ENCODE measurements at regions not wholly inside any gene's neighbourhood (a gene's known extent, or its start where the extent isn't known, plus 50 kb on each side); places are given as distances from the start of the nearest gene placed in this dataset.

DNA sequence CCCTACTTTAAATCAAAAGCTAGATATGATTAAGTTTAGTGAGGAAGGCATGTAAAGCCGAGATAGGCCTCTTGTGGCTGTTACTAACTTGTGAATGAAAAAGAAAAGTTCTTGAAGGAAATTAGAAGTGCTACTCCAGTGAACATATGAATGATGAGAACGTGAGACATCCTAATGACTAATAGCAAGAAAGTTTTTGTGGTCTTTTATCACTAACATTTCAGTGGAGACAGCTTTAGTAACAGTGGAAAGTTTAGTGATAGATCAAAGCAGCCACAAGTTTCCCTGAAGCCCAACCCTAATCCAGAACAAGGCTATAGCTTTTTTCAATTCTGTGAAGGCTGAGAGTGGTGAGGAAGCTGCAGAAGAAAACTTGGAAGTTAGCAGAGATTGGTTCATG lies 73.6 kb upstream of the LRRC8B start:
- TF ChIP-seq RAD21 (IDR thresholded peaks at IDR 0.05) (no peak), ATF3 (IDR thresholded peaks at IDR 0.05) (no peak), RXRA (IDR thresholded peaks at IDR 0.05) (no peak), YY1 (IDR thresholded peaks at IDR 0.05) (no peak), TAF1 (conservative IDR thresholded peaks at IDR 0.05) (no peak)
- TF ChIP-seq, protein P1, sequence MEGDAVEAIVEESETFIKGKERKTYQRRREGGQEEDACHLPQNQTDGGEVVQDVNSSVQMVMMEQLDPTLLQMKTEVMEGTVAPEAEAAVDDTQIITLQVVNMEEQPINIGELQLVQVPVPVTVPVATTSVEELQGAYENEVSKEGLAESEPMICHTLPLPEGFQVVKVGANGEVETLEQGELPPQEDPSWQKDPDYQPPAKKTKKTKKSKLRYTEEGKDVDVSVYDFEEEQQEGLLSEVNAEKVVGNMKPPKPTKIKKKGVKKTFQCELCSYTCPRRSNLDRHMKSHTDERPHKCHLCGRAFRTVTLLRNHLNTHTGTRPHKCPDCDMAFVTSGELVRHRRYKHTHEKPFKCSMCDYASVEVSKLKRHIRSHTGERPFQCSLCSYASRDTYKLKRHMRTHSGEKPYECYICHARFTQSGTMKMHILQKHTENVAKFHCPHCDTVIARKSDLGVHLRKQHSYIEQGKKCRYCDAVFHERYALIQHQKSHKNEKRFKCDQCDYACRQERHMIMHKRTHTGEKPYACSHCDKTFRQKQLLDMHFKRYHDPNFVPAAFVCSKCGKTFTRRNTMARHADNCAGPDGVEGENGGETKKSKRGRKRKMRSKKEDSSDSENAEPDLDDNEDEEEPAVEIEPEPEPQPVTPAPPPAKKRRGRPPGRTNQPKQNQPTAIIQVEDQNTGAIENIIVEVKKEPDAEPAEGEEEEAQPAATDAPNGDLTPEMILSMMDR (IDR thresholded peaks at IDR 0.05; ENCODE audit: low read depth, low read length, missing input control): no peak
- TF ChIP-seq, protein P2, sequence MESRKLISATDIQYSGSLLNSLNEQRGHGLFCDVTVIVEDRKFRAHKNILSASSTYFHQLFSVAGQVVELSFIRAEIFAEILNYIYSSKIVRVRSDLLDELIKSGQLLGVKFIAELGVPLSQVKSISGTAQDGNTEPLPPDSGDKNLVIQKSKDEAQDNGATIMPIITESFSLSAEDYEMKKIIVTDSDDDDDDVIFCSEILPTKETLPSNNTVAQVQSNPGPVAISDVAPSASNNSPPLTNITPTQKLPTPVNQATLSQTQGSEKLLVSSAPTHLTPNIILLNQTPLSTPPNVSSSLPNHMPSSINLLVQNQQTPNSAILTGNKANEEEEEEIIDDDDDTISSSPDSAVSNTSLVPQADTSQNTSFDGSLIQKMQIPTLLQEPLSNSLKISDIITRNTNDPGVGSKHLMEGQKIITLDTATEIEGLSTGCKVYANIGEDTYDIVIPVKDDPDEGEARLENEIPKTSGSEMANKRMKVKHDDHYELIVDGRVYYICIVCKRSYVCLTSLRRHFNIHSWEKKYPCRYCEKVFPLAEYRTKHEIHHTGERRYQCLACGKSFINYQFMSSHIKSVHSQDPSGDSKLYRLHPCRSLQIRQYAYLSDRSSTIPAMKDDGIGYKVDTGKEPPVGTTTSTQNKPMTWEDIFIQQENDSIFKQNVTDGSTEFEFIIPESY (IDR thresholded peaks at IDR 0.05): no peak
